HG03342 (cell line): ENCODE measurements at regions not wholly inside any gene's neighbourhood (a gene's known extent, or its start where the extent isn't known, plus 50 kb on each side); places are given as distances from the start of the nearest gene placed in this dataset.

Experiments used
- ATAC-seq: cut with Tn5 transposase; IDR thresholded peaks from one replicate; pipeline ENCODE4 v1.9.1; 2021; ENCODE audit warnings: mild to moderate bottlenecking, moderate library complexity; ENCODE audit not compliant: unreplicated experiment

GRCh38 chr18:38886861-38887670, 1321.5 kb upstream of the CELF4 start:
- ATAC-seq, result no peak

GRCh38 chr18:38886235-38886634, 1320.6 kb upstream of the CELF4 start:
- no peak for ATAC-seq

GRCh38 chr18:38884050-38884449, 1318.5 kb upstream of the CELF4 start:
- no peak for ATAC-seq

- no peak for ATAC-seq
Measured at GRCh38 chr18:38883111-38883510, 1317.5 kb upstream of the CELF4 start.

GRCh38 chr18:38879871-38880270, 1314.3 kb upstream of the CELF4 start:
- ATAC-seq, result no peak

- ATAC-seq, result no peak
Measured at GRCh38 chr18:38872342-38872741, 1306.7 kb upstream of the CELF4 start.

- no peak for ATAC-seq
Measured at GRCh38 chr18:38868757-38869156, 1303.2 kb upstream of the CELF4 start.

- no peak for ATAC-seq
Measured at GRCh38 chr18:38867680-38868079, 1302.1 kb upstream of the CELF4 start.

- no peak for ATAC-seq
Measured at GRCh38 chr18:38851526-38851925, 1285.9 kb upstream of the CELF4 start.

GRCh38 chr18:38847326-38847725, 1281.7 kb upstream of the CELF4 start:
- no peak for ATAC-seq

GRCh38 chr18:38843291-38843690, 1277.7 kb upstream of the CELF4 start:
- ATAC-seq, result no peak

GRCh38 chr18:38826247-38826646, 1260.6 kb upstream of the CELF4 start:
- ATAC-seq, result no peak

- no peak for ATAC-seq
Measured at GRCh38 chr18:38811209-38811608, 1245.6 kb upstream of the CELF4 start.

GRCh38 chr18:38810789-38811188, 1245.2 kb upstream of the CELF4 start:
- no peak for ATAC-seq

- no peak for ATAC-seq
Measured at GRCh38 chr18:38807915-38808314, 1242.3 kb upstream of the CELF4 start.

GRCh38 chr18:38805256-38805655, 1239.7 kb upstream of the CELF4 start:
- ATAC-seq, result no peak

- ATAC-seq, result no peak
Measured at GRCh38 chr18:38801640-38802039, 1236.0 kb upstream of the CELF4 start.

GRCh38 chr18:38796762-38797161, 1231.2 kb upstream of the CELF4 start:
- no peak for ATAC-seq

- no peak for ATAC-seq
Measured at GRCh38 chr18:38792731-38793130, 1227.1 kb upstream of the CELF4 start.

- ATAC-seq, result no peak
Measured at GRCh38 chr18:38790786-38791185, 1225.2 kb upstream of the CELF4 start.

- ATAC-seq, result no peak
Measured at GRCh38 chr18:38790303-38790702, 1224.7 kb upstream of the CELF4 start.

GRCh38 chr18:38789141-38789540, 1223.5 kb upstream of the CELF4 start:
- ATAC-seq, result no peak

GRCh38 chr18:38786906-38787305, 1221.3 kb upstream of the CELF4 start:
- no peak for ATAC-seq
